Right lobe of liver (tissue), 6 donors: ENCODE measurements at regions not wholly inside any gene's neighbourhood (a gene's known extent, or its start where the extent isn't known, plus 50 kb on each side); places are given as distances from the start of the nearest gene placed in this dataset.

Source experiments
- ATAC-seq, 4 donors: fragments of 200-7000 bp; cut with Tn5 transposase; one replicate each; pipeline ENCODE4 v1.9.1; 2020; ENCODE audit warnings: mild to moderate bottlenecking in 4 of 4, moderate library complexity in 4 of 4
- DNase-seq, 3 donors: peaks; one replicate each; pipeline ENCODE4 v3.0.0-alpha.2; 2020
- H3K27ac ChIP-seq, 3 donors: fragments of 200-600 bp; one replicate each; pipeline ENCODE4 v1.8.0; 2022
- H3K27me3 ChIP-seq, 2 donors: fragments of 200-600 bp; one replicate each; pipeline ENCODE4 v1.8.0; 2022
- H3K36me3 ChIP-seq, 4 donors: fragments of 200-600 bp; sonication (generic) in 1 of 4; one replicate each; pipeline versions ENCODE4 v1.5.1 to v1.8.0; 2017 to 2022; ENCODE audit warnings: control low read depth in 1 of 4
- H3K4me1 ChIP-seq, 4 donors: fragments of 200-600 bp; sonication (generic) in 1 of 4; one replicate each; pipeline versions ENCODE4 v1.5.1 to v1.8.0; 2017 to 2022; ENCODE audit warnings: control low read depth in 1 of 4
- H3K4me3 ChIP-seq, 3 donors: fragments of 200-600 bp; one replicate each; pipeline ENCODE4 v1.8.0; 2022
- H3K9me3 ChIP-seq, 4 donors: fragments of 200-600 bp; sonication (generic) in 1 of 4; one replicate each; pipeline versions ENCODE4 v1.5.1 to v1.8.0; 2017 to 2022; ENCODE audit warnings: control low read depth in 1 of 4
- POLR2A ChIP-seq: fragments of 450-650 bp; IDR thresholded peaks from one replicate; pipeline ENCODE4 v1.6.1; 2017; ENCODE audit warnings: antibody characterized with exemption, mild to moderate bottlenecking
- WGBS: methylation state at CpG from one replicate; pipeline ENCODE4 v1.1.6; 2018; ENCODE audit warnings: low coverage, low lambda C conversion rate; ENCODE audit not compliant: insufficient coverage; ENCODE audit errors: missing lambda C conversion rate; 5-methylcytosine and 5-hydroxymethylcytosine counted together
- intact Hi-C, 2 donors: fragments of 100-400 bp; cut with DNase I; formaldehyde crosslinking; loops; one replicate each; pipeline versions ENCODE4 v1.11.2 to v1.14.1; 2022
- TF ChIP-seq, protein P1 (sequence below), 4 donors: fragments of 200-600 bp in 3 of 4; fragments of 450-650 bp in 1 of 4; IDR thresholded peaks; one replicate each; pipeline versions ENCODE4 v1.5.1 to v1.8.0; 2016 to 2022; ENCODE audit warnings: antibody characterized with exemption in 4 of 4, mild to moderate bottlenecking in 2 of 4
- donor health status: DM: no; HTN: yes; CAD: no.
- donor health status: DM: no; HTN: no; CAD: no.
- donor health status: DM: no; HTN: no; CAD: no.
- donor health status: DM: no; HTN: yes; CAD: no.
- donor health status: DM: no; HTN: yes; CAD: no.

DNA sequence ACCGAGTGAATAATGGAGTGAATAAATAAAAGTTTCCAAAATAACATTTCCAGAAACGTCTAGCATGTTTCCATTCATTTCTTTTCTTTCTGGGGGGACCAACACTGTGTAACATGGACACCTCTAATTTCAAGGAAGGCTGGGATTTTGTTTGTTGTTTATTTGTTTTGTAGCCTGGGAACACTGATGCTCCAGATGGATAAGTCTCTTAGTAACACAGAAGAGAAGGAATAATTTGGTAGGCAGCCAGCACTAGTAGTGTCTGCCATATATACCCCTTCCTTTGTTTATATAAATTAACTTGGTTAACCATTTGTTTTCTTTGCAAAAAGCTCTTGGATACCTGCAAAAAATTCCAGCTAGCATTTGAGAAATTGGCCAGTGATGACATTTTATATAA lies 411.4 kb upstream of the DEPDC1 start:
- 29% methylated on average over 2 of the region's 2 CpGs for WGBS
- no peak for TF ChIP-seq POLR2A
- TF ChIP-seq, protein P1, sequence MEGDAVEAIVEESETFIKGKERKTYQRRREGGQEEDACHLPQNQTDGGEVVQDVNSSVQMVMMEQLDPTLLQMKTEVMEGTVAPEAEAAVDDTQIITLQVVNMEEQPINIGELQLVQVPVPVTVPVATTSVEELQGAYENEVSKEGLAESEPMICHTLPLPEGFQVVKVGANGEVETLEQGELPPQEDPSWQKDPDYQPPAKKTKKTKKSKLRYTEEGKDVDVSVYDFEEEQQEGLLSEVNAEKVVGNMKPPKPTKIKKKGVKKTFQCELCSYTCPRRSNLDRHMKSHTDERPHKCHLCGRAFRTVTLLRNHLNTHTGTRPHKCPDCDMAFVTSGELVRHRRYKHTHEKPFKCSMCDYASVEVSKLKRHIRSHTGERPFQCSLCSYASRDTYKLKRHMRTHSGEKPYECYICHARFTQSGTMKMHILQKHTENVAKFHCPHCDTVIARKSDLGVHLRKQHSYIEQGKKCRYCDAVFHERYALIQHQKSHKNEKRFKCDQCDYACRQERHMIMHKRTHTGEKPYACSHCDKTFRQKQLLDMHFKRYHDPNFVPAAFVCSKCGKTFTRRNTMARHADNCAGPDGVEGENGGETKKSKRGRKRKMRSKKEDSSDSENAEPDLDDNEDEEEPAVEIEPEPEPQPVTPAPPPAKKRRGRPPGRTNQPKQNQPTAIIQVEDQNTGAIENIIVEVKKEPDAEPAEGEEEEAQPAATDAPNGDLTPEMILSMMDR (IDR thresholded peaks at IDR 0.05), result no peak

GRCh38 chr1:68916221-68916902 lies 419.5 kb upstream of the DEPDC1 start:
- Histone ChIP-seq H3K27ac (no peak overlapping the region), H3K4me1 (no peaks in the 10 kb centered on the region), H3K36me3 (no peaks in the 10 kb centered on the region), H3K27me3 (no peaks in the 10 kb centered on the region), H3K4me3 (no peak overlapping the region), H3K9me3 (no peaks in the 10 kb centered on the region)
- 61% methylated on average over 4 of the region's 4 CpGs for WGBS
- no peak for ATAC-seq
- intact Hi-C loops, result no loop called here
- no peak for DNase-seq
- TF ChIP-seq POLR2A, result no peak
- TF ChIP-seq, protein P1 (IDR thresholded peaks at IDR 0.05), result no peak

More for the DNA sequence above, 411.4 kb upstream of the DEPDC1 start:
- H3K4me3 ChIP-seq, result no peak overlapping the region
- H3K4me1 ChIP-seq, result no peaks in the 10 kb centered on the region
- intact Hi-C loops, result no loop called here
- H3K36me3 ChIP-seq, result no peaks in the 10 kb centered on the region
- ATAC-seq (no peak), DNase-seq (no peak)
- no peaks in the 10 kb centered on the region for H3K27me3 ChIP-seq
- no peaks in the 10 kb centered on the region for H3K9me3 ChIP-seq
- no peak overlapping the region for H3K27ac ChIP-seq

GRCh38 chr1:68917456-68917855 lies 420.6 kb upstream of the DEPDC1 start:
- ATAC-seq (no peak), DNase-seq (no peak)
- no peak overlapping the region for H3K27ac ChIP-seq
- H3K4me1 ChIP-seq, result no peaks in the 10 kb centered on the region
- 31% methylated on average over 5 of the region's 5 CpGs for WGBS
- TF ChIP-seq, protein P1 (IDR thresholded peaks at IDR 0.05), result no peak
- TF ChIP-seq POLR2A, result no peak
- no peak overlapping the region for H3K4me3 ChIP-seq
- H3K9me3 ChIP-seq, result no peaks in the 10 kb centered on the region
- no peaks in the 10 kb centered on the region for H3K36me3 ChIP-seq
- no peaks in the 10 kb centered on the region for H3K27me3 ChIP-seq
- intact Hi-C loops, result no loop called here

DNA sequence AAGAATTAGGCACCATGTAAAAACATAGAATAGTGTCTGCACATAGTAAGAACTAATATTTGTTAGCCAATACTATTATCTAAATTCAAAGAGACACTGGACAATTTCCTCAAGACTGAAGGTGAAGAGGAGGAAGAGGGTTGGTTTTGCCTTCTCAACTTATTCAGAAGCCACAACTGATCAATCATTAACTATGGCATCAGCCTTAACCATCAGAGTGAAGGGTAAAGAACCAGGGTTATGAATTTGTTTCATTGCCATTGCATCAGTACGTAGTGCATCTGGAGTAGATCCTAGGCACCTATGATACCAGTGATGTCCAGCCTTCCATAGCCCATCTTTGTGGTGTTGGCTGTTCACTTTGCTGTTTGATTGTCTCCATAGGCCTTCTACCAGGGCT lies 421.7 kb upstream of the DEPDC1 start:
- no peaks in the 10 kb centered on the region for H3K36me3 ChIP-seq
- no peak for ATAC-seq
- WGBS, result no CpG with 5 or more reads among the region's 1 CpG
- H3K27me3 ChIP-seq, result no peaks in the 10 kb centered on the region
- no peak for TF ChIP-seq POLR2A
- TF ChIP-seq, protein P1 (IDR thresholded peaks at IDR 0.05), result no peak
- intact Hi-C loops, result no loop called here
- H3K9me3 ChIP-seq, result no peaks in the 10 kb centered on the region
- H3K4me3 ChIP-seq, result no peak overlapping the region
- no peak for DNase-seq
- no peaks in the 10 kb centered on the region for H3K4me1 ChIP-seq
- no peak overlapping the region for H3K27ac ChIP-seq
